Endothelial cell of umbilical vein (primary cell): ENCODE measurements at regions not wholly inside any gene's neighbourhood (a gene's known extent, or its start where the extent isn't known, plus 50 kb on each side); places are given as distances from the start of the nearest gene placed in this dataset.

ENCODE experiments used
- CTCF ChIP-seq, 2 donors: IDR thresholded peaks; 1 replicate in 1 of 2; 2 replicates in 1 of 2; pipeline ENCODE4 v1.5.1; 2011; ENCODE audit warnings: low read length in 2 of 2, mild to moderate bottlenecking in 2 of 2, moderate library complexity in 2 of 2, control low read depth in 1 of 2, inconsistent platforms in 1 of 2, low read depth in 1 of 2; ENCODE audit not compliant: insufficient read depth in 1 of 2; ENCODE audit errors: extremely low read depth in 1 of 2
- JUN ChIP-seq: IDR thresholded peaks from 2 replicates; pipeline ENCODE4 v1.6.1; 2011; ENCODE audit warnings: borderline replicate concordance, low read depth; ENCODE audit not compliant: insufficient read length, insufficient read depth
- POLR2A ChIP-seq: IDR thresholded peaks from 2 replicates; pipeline ENCODE4 v1.6.1; 2012; ENCODE audit warnings: low read depth, mild to moderate bottlenecking, control low read depth, low read length
- POLR2AphosphoS5 ChIP-seq: IDR thresholded peaks from 2 replicates; pipeline ENCODE4 v1.6.1; 2012; ENCODE audit warnings: low read depth, mild to moderate bottlenecking, control low read depth, low read length, moderate library complexity; ENCODE audit not compliant: insufficient read depth

GRCh38 chr2:59082657-59083056 lies 841.5 kb upstream of the FANCL start:
- TF ChIP-seq CTCF (IDR thresholded peaks at IDR 0.05; ENCODE audit: extremely low read depth in 1 of 2, insufficient read depth in 1 of 2, low read depth in 1 of 2, low read length in 2 of 2) (no peak), POLR2A (no peak), JUN (no peak), POLR2AphosphoS5 (no peak)
